ENCODE measurements at regions not wholly inside any gene's neighbourhood (a gene's known extent, or its start where the extent isn't known, plus 50 kb on each side); places are given as distances from the start of the nearest gene placed in this dataset.

DNA sequence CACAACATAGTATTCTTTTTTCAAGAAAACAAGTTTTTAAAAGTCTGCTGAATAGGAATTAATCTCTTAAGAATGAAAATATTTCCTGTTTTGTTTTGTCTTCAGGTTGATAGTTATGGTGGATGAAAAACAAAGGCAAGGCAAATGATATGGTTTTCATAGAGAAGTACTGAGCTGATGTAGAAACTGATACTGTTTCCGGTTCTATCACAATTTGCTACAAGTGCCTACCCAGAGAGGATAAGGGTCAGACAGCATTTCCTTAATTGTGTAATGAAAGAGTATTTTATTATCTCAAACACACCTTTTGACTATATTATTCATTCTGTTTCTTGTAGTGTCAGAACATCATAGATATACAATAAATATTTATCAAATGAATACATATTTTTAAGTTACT, 836.3 kb downstream of the SQOR start:
- H3K4me3 Mint-ChIP-seq = no peak overlapping the region
- no peaks in the 10 kb centered on the region for H3K4me1 Mint-ChIP-seq
- ChIA-PET CTCF (no interaction called here), POLR2A (no interaction called here)
- no peaks in the 10 kb centered on the region for H3K27me3 Mint-ChIP-seq (ENCODE audit: low read depth)
- TF ChIP-seq NR2C2 (CRISPR knock-in tag; IDR thresholded peaks at IDR 0.05) (no peak), KAT7 (CRISPR knock-in tag; IDR thresholded peaks at IDR 0.05; ENCODE audit: borderline replicate concordance) (no peak), ZNF232 (CRISPR knock-in tag; IDR thresholded peaks at IDR 0.05) (no peak), SP1 (CRISPR knock-in tag; conservative IDR thresholded peaks at IDR 0.05) (no peak), FOXK1 (CRISPR knock-in tag; IDR thresholded peaks at IDR 0.05) (no peak), CREB1 (CRISPR knock-in tag; IDR thresholded peaks at IDR 0.05) (no peak), IRF2 (CRISPR knock-in tag; IDR thresholded peaks at IDR 0.05; ENCODE audit: borderline replicate concordance, low read depth) (no peak), SOX15 (CRISPR knock-in tag; IDR thresholded peaks at IDR 0.05) (no peak), TP53 (CRISPR knock-in tag; IDR thresholded peaks at IDR 0.05) (no peak), GTF2I (CRISPR knock-in tag; conservative IDR thresholded peaks at IDR 0.05) (no peak), ZNF671 (CRISPR knock-in tag; IDR thresholded peaks at IDR 0.05) (no peak), ETV6 (CRISPR knock-in tag; IDR thresholded peaks at IDR 0.05) (no peak)
- TF ChIP-seq, protein P1, sequence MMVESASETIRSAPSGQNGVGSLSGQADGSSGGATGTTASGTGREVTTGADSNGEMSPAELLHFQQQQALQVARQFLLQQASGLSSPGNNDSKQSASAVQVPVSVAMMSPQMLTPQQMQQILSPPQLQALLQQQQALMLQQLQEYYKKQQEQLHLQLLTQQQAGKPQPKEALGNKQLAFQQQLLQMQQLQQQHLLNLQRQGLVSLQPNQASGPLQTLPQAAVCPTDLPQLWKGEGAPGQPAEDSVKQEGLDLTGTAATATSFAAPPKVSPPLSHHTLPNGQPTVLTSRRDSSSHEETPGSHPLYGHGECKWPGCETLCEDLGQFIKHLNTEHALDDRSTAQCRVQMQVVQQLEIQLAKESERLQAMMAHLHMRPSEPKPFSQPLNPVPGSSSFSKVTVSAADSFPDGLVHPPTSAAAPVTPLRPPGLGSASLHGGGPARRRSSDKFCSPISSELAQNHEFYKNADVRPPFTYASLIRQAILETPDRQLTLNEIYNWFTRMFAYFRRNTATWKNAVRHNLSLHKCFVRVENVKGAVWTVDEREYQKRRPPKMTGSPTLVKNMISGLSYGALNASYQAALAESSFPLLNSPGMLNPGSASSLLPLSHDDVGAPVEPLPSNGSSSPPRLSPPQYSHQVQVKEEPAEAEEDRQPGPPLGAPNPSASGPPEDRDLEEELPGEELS (CRISPR knock-in tag; IDR thresholded peaks at IDR 0.05) = no peak
- TF ChIP-seq, protein P2, sequence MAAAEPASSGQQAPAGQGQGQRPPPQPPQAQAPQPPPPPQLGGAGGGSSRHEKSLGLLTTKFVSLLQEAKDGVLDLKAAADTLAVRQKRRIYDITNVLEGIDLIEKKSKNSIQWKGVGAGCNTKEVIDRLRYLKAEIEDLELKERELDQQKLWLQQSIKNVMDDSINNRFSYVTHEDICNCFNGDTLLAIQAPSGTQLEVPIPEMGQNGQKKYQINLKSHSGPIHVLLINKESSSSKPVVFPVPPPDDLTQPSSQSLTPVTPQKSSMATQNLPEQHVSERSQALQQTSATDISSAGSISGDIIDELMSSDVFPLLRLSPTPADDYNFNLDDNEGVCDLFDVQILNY (CRISPR knock-in tag; IDR thresholded peaks at IDR 0.05) = no peak
- TF ChIP-seq, protein P3, sequence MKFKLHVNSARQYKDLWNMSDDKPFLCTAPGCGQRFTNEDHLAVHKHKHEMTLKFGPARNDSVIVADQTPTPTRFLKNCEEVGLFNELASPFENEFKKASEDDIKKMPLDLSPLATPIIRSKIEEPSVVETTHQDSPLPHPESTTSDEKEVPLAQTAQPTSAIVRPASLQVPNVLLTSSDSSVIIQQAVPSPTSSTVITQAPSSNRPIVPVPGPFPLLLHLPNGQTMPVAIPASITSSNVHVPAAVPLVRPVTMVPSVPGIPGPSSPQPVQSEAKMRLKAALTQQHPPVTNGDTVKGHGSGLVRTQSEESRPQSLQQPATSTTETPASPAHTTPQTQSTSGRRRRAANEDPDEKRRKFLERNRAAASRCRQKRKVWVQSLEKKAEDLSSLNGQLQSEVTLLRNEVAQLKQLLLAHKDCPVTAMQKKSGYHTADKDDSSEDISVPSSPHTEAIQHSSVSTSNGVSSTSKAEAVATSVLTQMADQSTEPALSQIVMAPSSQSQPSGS (CRISPR knock-in tag; IDR thresholded peaks at IDR 0.05; ENCODE audit: borderline replicate concordance, low read depth) = no peak
- TF ChIP-seq, protein P4, sequence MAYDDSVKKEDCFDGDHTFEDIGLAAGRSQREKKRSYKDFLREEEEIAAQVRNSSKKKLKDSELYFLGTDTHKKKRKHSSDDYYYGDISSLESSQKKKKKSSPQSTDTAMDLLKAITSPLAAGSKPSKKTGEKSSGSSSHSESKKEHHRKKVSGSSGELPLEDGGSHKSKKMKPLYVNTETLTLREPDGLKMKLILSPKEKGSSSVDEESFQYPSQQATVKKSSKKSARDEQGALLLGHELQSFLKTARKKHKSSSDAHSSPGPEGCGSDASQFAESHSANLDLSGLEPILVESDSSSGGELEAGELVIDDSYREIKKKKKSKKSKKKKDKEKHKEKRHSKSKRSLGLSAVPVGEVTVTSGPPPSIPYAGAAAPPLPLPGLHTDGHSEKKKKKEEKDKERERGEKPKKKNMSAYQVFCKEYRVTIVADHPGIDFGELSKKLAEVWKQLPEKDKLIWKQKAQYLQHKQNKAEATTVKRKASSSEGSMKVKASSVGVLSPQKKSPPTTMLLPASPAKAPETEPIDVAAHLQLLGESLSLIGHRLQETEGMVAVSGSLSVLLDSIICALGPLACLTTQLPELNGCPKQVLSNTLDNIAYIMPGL (CRISPR knock-in tag; IDR thresholded peaks at IDR 0.05) = no peak
- TF ChIP-seq, protein P5, sequence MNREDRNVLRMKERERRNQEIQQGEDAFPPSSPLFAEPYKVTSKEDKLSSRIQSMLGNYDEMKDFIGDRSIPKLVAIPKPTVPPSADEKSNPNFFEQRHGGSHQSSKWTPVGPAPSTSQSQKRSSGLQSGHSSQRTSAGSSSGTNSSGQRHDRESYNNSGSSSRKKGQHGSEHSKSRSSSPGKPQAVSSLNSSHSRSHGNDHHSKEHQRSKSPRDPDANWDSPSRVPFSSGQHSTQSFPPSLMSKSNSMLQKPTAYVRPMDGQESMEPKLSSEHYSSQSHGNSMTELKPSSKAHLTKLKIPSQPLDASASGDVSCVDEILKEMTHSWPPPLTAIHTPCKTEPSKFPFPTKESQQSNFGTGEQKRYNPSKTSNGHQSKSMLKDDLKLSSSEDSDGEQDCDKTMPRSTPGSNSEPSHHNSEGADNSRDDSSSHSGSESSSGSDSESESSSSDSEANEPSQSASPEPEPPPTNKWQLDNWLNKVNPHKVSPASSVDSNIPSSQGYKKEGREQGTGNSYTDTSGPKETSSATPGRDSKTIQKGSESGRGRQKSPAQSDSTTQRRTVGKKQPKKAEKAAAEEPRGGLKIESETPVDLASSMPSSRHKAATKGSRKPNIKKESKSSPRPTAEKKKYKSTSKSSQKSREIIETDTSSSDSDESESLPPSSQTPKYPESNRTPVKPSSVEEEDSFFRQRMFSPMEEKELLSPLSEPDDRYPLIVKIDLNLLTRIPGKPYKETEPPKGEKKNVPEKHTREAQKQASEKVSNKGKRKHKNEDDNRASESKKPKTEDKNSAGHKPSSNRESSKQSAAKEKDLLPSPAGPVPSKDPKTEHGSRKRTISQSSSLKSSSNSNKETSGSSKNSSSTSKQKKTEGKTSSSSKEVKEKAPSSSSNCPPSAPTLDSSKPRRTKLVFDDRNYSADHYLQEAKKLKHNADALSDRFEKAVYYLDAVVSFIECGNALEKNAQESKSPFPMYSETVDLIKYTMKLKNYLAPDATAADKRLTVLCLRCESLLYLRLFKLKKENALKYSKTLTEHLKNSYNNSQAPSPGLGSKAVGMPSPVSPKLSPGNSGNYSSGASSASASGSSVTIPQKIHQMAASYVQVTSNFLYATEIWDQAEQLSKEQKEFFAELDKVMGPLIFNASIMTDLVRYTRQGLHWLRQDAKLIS (CRISPR knock-in tag; IDR thresholded peaks at IDR 0.05; ENCODE audit: borderline replicate concordance) = no peak
- TF ChIP-seq, protein P6, sequence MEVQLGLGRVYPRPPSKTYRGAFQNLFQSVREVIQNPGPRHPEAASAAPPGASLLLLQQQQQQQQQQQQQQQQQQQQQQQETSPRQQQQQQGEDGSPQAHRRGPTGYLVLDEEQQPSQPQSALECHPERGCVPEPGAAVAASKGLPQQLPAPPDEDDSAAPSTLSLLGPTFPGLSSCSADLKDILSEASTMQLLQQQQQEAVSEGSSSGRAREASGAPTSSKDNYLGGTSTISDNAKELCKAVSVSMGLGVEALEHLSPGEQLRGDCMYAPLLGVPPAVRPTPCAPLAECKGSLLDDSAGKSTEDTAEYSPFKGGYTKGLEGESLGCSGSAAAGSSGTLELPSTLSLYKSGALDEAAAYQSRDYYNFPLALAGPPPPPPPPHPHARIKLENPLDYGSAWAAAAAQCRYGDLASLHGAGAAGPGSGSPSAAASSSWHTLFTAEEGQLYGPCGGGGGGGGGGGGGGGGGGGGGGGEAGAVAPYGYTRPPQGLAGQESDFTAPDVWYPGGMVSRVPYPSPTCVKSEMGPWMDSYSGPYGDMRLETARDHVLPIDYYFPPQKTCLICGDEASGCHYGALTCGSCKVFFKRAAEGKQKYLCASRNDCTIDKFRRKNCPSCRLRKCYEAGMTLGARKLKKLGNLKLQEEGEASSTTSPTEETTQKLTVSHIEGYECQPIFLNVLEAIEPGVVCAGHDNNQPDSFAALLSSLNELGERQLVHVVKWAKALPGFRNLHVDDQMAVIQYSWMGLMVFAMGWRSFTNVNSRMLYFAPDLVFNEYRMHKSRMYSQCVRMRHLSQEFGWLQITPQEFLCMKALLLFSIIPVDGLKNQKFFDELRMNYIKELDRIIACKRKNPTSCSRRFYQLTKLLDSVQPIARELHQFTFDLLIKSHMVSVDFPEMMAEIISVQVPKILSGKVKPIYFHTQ (CRISPR knock-in tag; IDR thresholded peaks at IDR 0.05) = no peak
- TF ChIP-seq, protein P7, sequence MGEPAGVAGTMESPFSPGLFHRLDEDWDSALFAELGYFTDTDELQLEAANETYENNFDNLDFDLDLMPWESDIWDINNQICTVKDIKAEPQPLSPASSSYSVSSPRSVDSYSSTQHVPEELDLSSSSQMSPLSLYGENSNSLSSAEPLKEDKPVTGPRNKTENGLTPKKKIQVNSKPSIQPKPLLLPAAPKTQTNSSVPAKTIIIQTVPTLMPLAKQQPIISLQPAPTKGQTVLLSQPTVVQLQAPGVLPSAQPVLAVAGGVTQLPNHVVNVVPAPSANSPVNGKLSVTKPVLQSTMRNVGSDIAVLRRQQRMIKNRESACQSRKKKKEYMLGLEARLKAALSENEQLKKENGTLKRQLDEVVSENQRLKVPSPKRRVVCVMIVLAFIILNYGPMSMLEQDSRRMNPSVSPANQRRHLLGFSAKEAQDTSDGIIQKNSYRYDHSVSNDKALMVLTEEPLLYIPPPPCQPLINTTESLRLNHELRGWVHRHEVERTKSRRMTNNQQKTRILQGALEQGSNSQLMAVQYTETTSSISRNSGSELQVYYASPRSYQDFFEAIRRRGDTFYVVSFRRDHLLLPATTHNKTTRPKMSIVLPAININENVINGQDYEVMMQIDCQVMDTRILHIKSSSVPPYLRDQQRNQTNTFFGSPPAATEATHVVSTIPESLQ (CRISPR knock-in tag; IDR thresholded peaks at IDR 0.05) = no peak
- DNase-seq (ENCODE audit: low spot score) (no peak), ATAC-seq (no peak)
- H3K27ac Mint-ChIP-seq = no peak overlapping the region
- H3K36me3 Mint-ChIP-seq = peaks cover 4% of the 10 kb centered on the region; the same call in 1 of the 2 replicates
- peaks cover 14% of the 10 kb centered on the region for H3K9me3 Mint-ChIP-seq

All from WTC11 (cell line).